NCI-H446 (cell line): ENCODE measurements at regions not wholly inside any gene's neighbourhood (a gene's known extent, or its start where the extent isn't known, plus 50 kb on each side); places are given as distances from the start of the nearest gene placed in this dataset.
A peak's percentile ranks its signal among the peaks of the same experiment; 100 is the strongest.

Experiments used
- DNase-seq, 2 experiments: peaks; one replicate each; lab custom pipeline; 2025; lab: John Stamatoyannopoulos, UW

GRCh38 chr11:20311444-20311843, 52.1 kb upstream of the HTATIP2 start:
- no peak for DNase-seq

- DNase-seq: no peak
Observed at GRCh38 chr11:20310596-20311394, 52.7 kb upstream of the HTATIP2 start.

- DNase-seq: no peak
Observed at GRCh38 chr11:20310137-20310536, 53.4 kb upstream of the HTATIP2 start.

GRCh38 chr11:20309231-20310025, 54.1 kb upstream of the HTATIP2 start:
- DNase-seq: no peak

GRCh38 chr11:20308601-20309000, 54.9 kb upstream of the HTATIP2 start:
- DNase-seq: no peak

- no peak for DNase-seq
Observed at GRCh38 chr11:20303391-20303965, 60.0 kb upstream of the HTATIP2 start.

- DNase-seq: no peak
Observed at GRCh38 chr11:20293992-20294391, 69.5 kb upstream of the HTATIP2 start.

- no peak for DNase-seq
Observed at GRCh38 chr11:20293531-20293930, 70.0 kb upstream of the HTATIP2 start.

GRCh38 chr11:20289732-20290131, 73.8 kb upstream of the HTATIP2 start:
- DNase-seq: no peak

- no peak for DNase-seq
Observed at GRCh38 chr11:20283475-20283874, 80.0 kb upstream of the HTATIP2 start.

GRCh38 chr11:20278727-20279126, 84.8 kb upstream of the HTATIP2 start:
- no peak for DNase-seq

- DNase-seq: no peak
Observed at GRCh38 chr11:20277014-20277413, 86.5 kb upstream of the HTATIP2 start.

GRCh38 chr11:20275987-20276965, 87.2 kb upstream of the HTATIP2 start:
- DNase-seq: no peak

GRCh38 chr11:20274031-20274430, 89.5 kb upstream of the HTATIP2 start:
- DNase-seq: no peak

GRCh38 chr11:20261526-20261925, 101.3 kb upstream of the DBX1 start:
- no peak for DNase-seq

GRCh38 chr11:20260307-20260706, 100.0 kb upstream of the DBX1 start:
- no peak for DNase-seq

GRCh38 chr11:20259506-20259905, 99.2 kb upstream of the DBX1 start:
- no peak for DNase-seq

GRCh38 chr11:20258376-20258895, 98.2 kb upstream of the DBX1 start:
- DNase-seq: peak; percentile 58 to 76

- DNase-seq: no peak
Observed at GRCh38 chr11:20256925-20257324, 96.7 kb upstream of the DBX1 start.

- DNase-seq: no peak
Observed at GRCh38 chr11:20253796-20254195, 93.5 kb upstream of the DBX1 start.

- DNase-seq: no peak
Observed at GRCh38 chr11:20251496-20251895, 91.2 kb upstream of the DBX1 start.
